Naive thymus-derived CD8-positive, alpha-beta T cell (primary cell): ENCODE measurements at regions not wholly inside any gene's neighbourhood (a gene's known extent, or its start where the extent isn't known, plus 50 kb on each side); places are given as distances from the start of the nearest gene placed in this dataset.
"Not testable (repeated sequence)": the region's sequence is repeated elsewhere in the genome, so short reads cannot be mapped to it uniquely, and the experiment has no call there.

Experiments
- ATAC-seq, 2 donors: fragments of 150-1000 bp; cut with Tn5 transposase in 1 of 2; sonication (Bioruptor Pico), chemical (Tn5 transposase) in 1 of 2; 1 replicate in 1 of 2; 2 replicates in 1 of 2; pipeline ENCODE4 v1.10.0; 2021; ENCODE audit warnings: mild to moderate bottlenecking in 2 of 2, moderate library complexity in 2 of 2
- POLR2A ChIA-PET: fragments of 350-600 bp; sonication (Branson Sonifier 250); formaldehyde crosslinking; loops from one replicate; lab custom pipeline; 2021; ENCODE audit warnings: antibody characterized with exemption; lab: Charles Lee
- DNase-seq, 10 donors: peaks; one replicate each; pipeline versions ENCODE4 v3.0.0 to v3.0.0-alpha.2; 2020 to 2022
- H3K27ac Mint-ChIP-seq, 10 donors: one replicate each; pipeline ENCODE4 v1.8.0; 2020 to 2022; ENCODE audit warnings: mild to moderate bottlenecking in 10 of 10, mixed read lengths in 10 of 10, moderate library complexity in 4 of 10, inconsistent platforms in 1 of 10
- H3K27me3 Mint-ChIP-seq, 5 donors: one replicate each; pipeline ENCODE4 v1.8.0; 2021 to 2022; ENCODE audit warnings: mixed read lengths in 5 of 5
- H3K36me3 Mint-ChIP-seq, 3 donors: one replicate each; pipeline ENCODE4 v1.8.0; 2020 to 2022; ENCODE audit warnings: mixed read lengths in 3 of 3, mild to moderate bottlenecking in 2 of 3, inconsistent platforms in 1 of 3
- H3K4me1 Mint-ChIP-seq, 4 donors: one replicate each; pipeline ENCODE4 v1.8.0; 2021 to 2022; ENCODE audit warnings: mixed read lengths in 4 of 4
- H3K4me3 Mint-ChIP-seq, 10 donors: one replicate each; pipeline ENCODE4 v1.8.0; 2020 to 2022; ENCODE audit warnings: mild to moderate bottlenecking in 10 of 10, mixed read lengths in 10 of 10, moderate library complexity in 6 of 10, inconsistent platforms in 1 of 10
- H3K9me3 Mint-ChIP-seq, 9 donors: one replicate each; pipeline ENCODE4 v1.8.0; 2020 to 2022; ENCODE audit warnings: mixed read lengths in 9 of 9, mild to moderate bottlenecking in 3 of 9, inconsistent platforms in 1 of 9, moderate library complexity in 1 of 9

GRCh38 chrX:138264095-138264494 is 447.4 kb downstream of the FGF13 start:
- peaks cover 0 to 18% (median 0%) of the 10 kb centered on the region in 5 donors for H3K27me3 Mint-ChIP-seq
- H3K36me3 Mint-ChIP-seq, H3K4me1 Mint-ChIP-seq, H3K27ac Mint-ChIP-seq, POLR2A ChIA-PET, H3K4me3 Mint-ChIP-seq, ATAC-seq, DNase-seq: not testable (repeated sequence)
- peaks cover 0 to 27% (median 0%) of the 10 kb centered on the region in 9 donors for H3K9me3 Mint-ChIP-seq

GRCh38 chrX:138270931-138271330 is 440.6 kb downstream of the FGF13 start:
- POLR2A ChIA-PET, result no interaction called here
- DNase-seq (no peak), ATAC-seq (no peak)
- Mint-ChIP-seq H3K4me3 (no peak overlapping the region), H3K27ac (no peak overlapping the region), H3K36me3 (no peaks in the 10 kb centered on the region), H3K4me1 (no peaks in the 10 kb centered on the region), H3K9me3 (peaks cover 0 to 6% (median 0%) of the 10 kb centered on the region in 9 donors), H3K27me3 (peaks cover 0 to 5% (median 0%) of the 10 kb centered on the region in 5 donors)

GRCh38 chrX:138282598-138283150 is 428.8 kb downstream of the FGF13 start:
- H3K36me3 Mint-ChIP-seq, H3K9me3 Mint-ChIP-seq, H3K4me1 Mint-ChIP-seq, H3K4me3 Mint-ChIP-seq, ATAC-seq, H3K27me3 Mint-ChIP-seq, H3K27ac Mint-ChIP-seq, DNase-seq, POLR2A ChIA-PET: not testable (repeated sequence)

- no peak for ATAC-seq
- no peaks in the 10 kb centered on the region for H3K27me3 Mint-ChIP-seq
- H3K36me3 Mint-ChIP-seq, result no peaks in the 10 kb centered on the region
- H3K4me3 Mint-ChIP-seq, result no peak overlapping the region
- DNase-seq, result no peak
- no peaks in the 10 kb centered on the region for H3K4me1 Mint-ChIP-seq
- no peak overlapping the region for H3K27ac Mint-ChIP-seq
- POLR2A ChIA-PET, result no interaction called here
- no peaks in the 10 kb centered on the region for H3K9me3 Mint-ChIP-seq
Observed at GRCh38 chrX:138287205-138287877, 424.2 kb downstream of the FGF13 start.

- no peak for DNase-seq
- ATAC-seq, result no peak
- POLR2A ChIA-PET, result no interaction called here
- Mint-ChIP-seq H3K9me3 (no peaks in the 10 kb centered on the region), H3K4me3 (no peak overlapping the region), H3K27me3 (no peaks in the 10 kb centered on the region), H3K4me1 (no peaks in the 10 kb centered on the region), H3K27ac (no peak overlapping the region), H3K36me3 (no peaks in the 10 kb centered on the region)
Observed at GRCh38 chrX:138294951-138295350, 416.6 kb downstream of the FGF13 start.

GRCh38 chrX:138298268-138298667 is 413.2 kb downstream of the FGF13 start:
- H3K27me3 Mint-ChIP-seq, result no peaks in the 10 kb centered on the region
- H3K27ac Mint-ChIP-seq, result no peak overlapping the region
- peaks cover 0 to 2% (median 0%) of the 10 kb centered on the region in 9 donors for H3K9me3 Mint-ChIP-seq
- H3K36me3 Mint-ChIP-seq, result no peaks in the 10 kb centered on the region
- no peaks in the 10 kb centered on the region for H3K4me1 Mint-ChIP-seq
- DNase-seq (no peak), ATAC-seq (no peak)
- POLR2A ChIA-PET, result no interaction called here
- H3K4me3 Mint-ChIP-seq, result no peak overlapping the region

GRCh38 chrX:138345801-138346200 is 365.7 kb downstream of the FGF13 start:
- POLR2A ChIA-PET, result no interaction called here
- H3K27me3 Mint-ChIP-seq, result no peaks in the 10 kb centered on the region
- H3K4me3 Mint-ChIP-seq, result no peak overlapping the region
- no peaks in the 10 kb centered on the region for H3K36me3 Mint-ChIP-seq
- H3K4me1 Mint-ChIP-seq, result no peaks in the 10 kb centered on the region
- ATAC-seq, result no peak
- DNase-seq, result no peak
- H3K9me3 Mint-ChIP-seq, result peaks cover 0 to under 1% (median 0%) of the 10 kb centered on the region in 9 donors
- no peak overlapping the region for H3K27ac Mint-ChIP-seq

GRCh38 chrX:138349351-138349750 is 362.2 kb downstream of the FGF13 start:
- peaks cover 0 to 4% (median 0%) of the 10 kb centered on the region in 9 donors for H3K9me3 Mint-ChIP-seq
- POLR2A ChIA-PET, result no interaction called here
- DNase-seq (no peak), ATAC-seq (no peak)
- H3K4me3 Mint-ChIP-seq, result no peak overlapping the region
- H3K36me3 Mint-ChIP-seq, result no peaks in the 10 kb centered on the region
- H3K4me1 Mint-ChIP-seq, result no peaks in the 10 kb centered on the region
- H3K27ac Mint-ChIP-seq, result no peak overlapping the region
- no peaks in the 10 kb centered on the region for H3K27me3 Mint-ChIP-seq

GRCh38 chrX:138378876-138379275 is 332.6 kb downstream of the FGF13 start:
- Mint-ChIP-seq H3K36me3 (peaks cover 0 to 2% (median 0%) of the 10 kb centered on the region in 3 donors), H3K4me1 (no peaks in the 10 kb centered on the region), H3K27ac (no peak overlapping the region), H3K9me3 (peaks cover 0 to 17% (median 4%) of the 10 kb centered on the region in 9 donors), H3K4me3 (no peak overlapping the region), H3K27me3 (no peaks in the 10 kb centered on the region)
- no peak for ATAC-seq
- no peak for DNase-seq
- POLR2A ChIA-PET, result no interaction called here

- DNase-seq, result no peak
- no peaks in the 10 kb centered on the region for H3K27me3 Mint-ChIP-seq
- H3K9me3 Mint-ChIP-seq, result peaks cover 0 to 8% (median 0%) of the 10 kb centered on the region in 9 donors
- POLR2A ChIA-PET, result no interaction called here
- H3K27ac Mint-ChIP-seq, result no peak overlapping the region
- no peak for ATAC-seq
- H3K4me3 Mint-ChIP-seq, result no peak overlapping the region
- H3K4me1 Mint-ChIP-seq, result no peaks in the 10 kb centered on the region
- H3K36me3 Mint-ChIP-seq, result no peaks in the 10 kb centered on the region
Observed at GRCh38 chrX:138408101-138408500, 303.4 kb downstream of the FGF13 start.

GRCh38 chrX:138411048-138411447 is 300.5 kb downstream of the FGF13 start:
- POLR2A ChIA-PET, result no interaction called here
- Mint-ChIP-seq H3K4me1 (no peaks in the 10 kb centered on the region), H3K4me3 (no peak overlapping the region), H3K27ac (no peak overlapping the region), H3K27me3 (no peaks in the 10 kb centered on the region), H3K9me3 (peaks cover 0 to 8% (median 0%) of the 10 kb centered on the region in 9 donors), H3K36me3 (no peaks in the 10 kb centered on the region)
- ATAC-seq, result no peak
- DNase-seq, result no peak
